ENCODE measurements at regions not wholly inside any gene's neighbourhood (a gene's known extent, or its start where the extent isn't known, plus 50 kb on each side); places are given as distances from the start of the nearest gene placed in this dataset.

GRCh38 chr1:57479471-57479870 lies 55.6 kb upstream of the DAB1 start:
- no peak for TF ChIP-seq CTCF (IDR thresholded peaks at IDR 0.05)
- TF ChIP-seq EZH2 (IDR thresholded peaks at IDR 0.05), result no peak
- TF ChIP-seq EZH2phosphoT487 (IDR thresholded peaks at IDR 0.05), result no peak

Data from neural progenitor cell (in vitro differentiated cells).